Putamen (tissue), 1 donor: ENCODE measurements at regions not wholly inside any gene's neighbourhood (a gene's known extent, or its start where the extent isn't known, plus 50 kb on each side); places are given as distances from the start of the nearest gene placed in this dataset.
"Not testable (repeated sequence)": the region's sequence is repeated elsewhere in the genome, so short reads cannot be mapped to it uniquely, and the experiment has no call there.

ENCODE experiments used
- DNase-seq: peaks from one replicate; pipeline ENCODE4 v3.0.0-alpha.2; 2016; ENCODE audit warnings: low spot score

DNA sequence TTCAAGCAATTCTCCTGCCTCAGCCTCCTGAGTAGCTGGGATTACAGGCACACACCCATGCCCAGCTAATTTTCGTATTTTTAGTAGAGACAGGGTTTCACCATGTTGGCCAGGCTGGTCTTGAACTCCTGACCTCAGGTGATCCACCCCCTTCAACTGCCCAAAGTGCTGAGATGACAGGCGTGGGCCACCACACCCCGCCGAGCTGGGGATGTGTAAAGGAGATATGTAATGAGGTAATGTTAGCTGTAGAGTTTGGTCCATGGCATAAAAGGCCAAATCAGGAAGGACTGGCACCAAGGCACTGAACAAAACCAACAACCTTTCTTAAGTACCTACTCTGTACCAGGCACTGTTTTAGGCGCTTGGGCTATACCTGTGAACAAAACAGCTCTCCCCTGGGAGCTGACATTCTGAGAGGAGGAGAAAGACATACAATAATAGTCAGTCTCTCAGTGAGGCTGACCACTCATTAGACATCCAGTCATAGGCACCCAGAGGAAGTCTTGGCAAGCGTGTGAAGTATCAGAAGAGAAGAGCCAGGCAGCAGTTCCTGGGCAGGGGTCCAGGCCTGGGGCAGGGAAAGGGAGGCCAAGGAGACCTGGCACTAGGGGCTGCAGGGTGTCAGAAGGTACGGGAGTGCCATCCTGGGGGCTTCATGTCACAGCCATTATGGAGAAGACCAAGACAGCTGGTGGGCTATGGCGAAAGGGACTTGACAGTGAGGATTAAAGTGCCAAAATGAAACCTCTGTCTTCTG lies 164.8 kb upstream of the DTNBP1 start:
- no peak for DNase-seq

DNA sequence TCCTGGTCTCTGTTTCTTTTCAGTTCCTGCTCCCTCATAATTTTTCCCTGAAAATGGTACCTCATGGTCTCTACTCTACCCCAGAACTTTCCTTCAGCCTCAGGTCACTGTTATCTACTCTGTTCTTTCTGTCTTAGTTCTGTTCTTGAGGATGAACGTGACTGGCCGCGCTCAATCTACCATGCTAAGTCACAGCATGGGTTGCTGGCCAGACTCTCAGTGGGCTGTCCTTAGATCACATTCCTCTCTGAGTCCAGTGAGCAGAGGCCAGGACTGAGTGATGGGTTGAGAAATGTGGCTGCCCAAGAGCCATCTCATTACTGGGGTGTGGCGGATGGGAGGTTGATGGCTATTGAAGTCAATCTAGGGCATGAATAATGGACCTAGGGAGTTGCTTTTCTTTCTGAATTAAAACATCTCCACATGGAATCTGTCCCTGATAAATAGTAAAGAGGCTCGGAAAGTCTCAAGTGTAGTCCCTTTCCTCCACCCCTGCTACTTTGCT lies 164.0 kb upstream of the DTNBP1 start:
- no peak for DNase-seq

DNA sequence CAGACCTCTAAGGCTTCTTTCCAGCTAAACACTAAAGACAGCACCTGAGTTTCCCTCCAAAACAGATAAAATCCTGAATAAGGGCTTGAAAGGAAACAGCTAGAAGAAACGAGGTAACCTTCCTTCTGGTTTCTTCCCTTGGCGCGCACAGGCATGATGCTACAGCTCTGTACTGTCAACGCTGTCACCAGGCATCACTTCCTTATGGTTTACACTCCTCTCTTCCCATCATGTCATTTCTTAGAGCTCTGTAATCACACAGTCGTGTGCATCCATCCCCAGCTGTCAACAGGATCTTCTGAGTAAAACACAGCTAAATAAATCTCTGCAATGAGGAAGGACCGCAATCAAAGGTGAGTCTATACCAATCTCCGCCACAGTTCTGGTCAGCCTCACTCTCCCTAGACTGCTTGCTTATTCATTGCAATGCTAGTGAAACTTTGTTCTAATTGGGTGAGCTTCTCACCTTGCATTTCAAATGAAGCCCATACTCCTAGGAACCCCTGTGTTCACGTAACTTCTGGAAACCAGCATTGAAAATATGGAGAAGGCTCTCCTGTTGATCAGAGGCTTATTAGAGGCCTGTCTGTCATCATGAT lies 162.6 kb upstream of the DTNBP1 start:
- DNase-seq, result no peak

- no peak for DNase-seq
Observed at GRCh38 chr6:15824811-15825210, 162.0 kb upstream of the DTNBP1 start.

DNA sequence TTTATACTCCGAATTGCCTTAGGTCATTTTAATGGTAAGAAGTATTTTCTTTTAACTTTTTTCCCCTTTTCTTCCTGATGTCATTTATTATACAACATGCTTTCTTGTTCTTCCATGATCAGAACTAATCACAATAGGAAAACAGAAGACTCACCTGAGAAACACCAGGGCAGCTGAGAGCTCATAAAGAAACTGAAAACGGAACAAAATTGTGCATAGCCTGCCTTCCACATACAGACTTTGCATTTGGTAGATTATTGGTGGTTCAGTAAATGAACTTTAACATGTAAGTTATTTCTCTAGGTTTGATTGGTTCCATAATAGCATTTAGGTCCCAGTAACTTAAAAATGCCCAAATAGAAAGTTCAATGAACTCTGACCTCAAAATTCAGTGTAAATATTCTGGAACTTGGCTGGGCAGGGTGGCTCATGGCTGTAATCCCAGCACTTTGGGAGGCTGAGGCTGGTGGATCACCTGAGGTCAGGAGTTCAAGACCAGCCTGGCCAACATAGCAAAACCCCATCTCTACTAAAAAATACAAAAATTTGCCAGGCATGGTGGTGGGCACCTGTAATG lies 161.1 kb upstream of the DTNBP1 start:
- DNase-seq, result no peak

DNA sequence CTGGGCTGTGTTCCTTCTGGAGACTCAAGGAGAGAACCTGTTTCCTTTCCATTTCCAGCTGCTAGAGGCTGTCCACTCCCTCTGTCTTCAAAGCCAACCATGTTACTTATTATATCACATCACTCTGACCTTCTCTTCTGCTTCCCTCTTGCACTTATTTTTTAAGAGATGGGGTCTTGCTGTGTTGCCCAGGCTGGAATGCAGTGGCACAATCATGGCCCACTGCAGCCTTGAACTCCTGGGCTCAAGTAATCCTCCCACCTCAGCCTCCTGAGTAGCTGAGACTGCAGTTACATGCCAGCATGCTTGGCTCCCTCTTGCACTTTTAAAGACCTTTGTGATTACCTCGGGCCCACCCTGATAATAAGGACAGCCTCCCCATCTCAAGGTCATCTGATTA lies 160.0 kb upstream of the DTNBP1 start:
- DNase-seq, result no peak

- DNase-seq, result no peak
Observed at GRCh38 chr6:15819841-15820240, 157.0 kb upstream of the DTNBP1 start.

DNA sequence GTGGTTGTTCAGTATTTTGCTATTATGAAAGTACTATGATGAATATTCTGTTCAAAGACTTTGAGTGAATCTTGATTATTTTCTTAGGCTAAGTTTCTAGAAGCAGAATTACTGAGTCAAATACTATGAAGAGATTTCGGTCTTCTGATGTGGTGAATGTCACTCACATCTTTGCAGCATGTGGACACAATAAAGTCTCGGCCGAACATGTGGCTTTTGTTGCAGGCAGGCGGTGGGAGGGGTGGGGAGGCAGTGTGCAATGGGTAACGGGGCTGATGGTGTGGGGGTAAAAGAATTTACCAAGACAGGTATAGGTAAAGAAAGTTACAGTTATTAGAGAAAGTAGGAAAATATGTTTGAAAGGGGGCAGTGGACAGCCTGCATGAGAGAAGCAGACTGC lies 156.4 kb upstream of the DTNBP1 start:
- no peak for DNase-seq

DNA sequence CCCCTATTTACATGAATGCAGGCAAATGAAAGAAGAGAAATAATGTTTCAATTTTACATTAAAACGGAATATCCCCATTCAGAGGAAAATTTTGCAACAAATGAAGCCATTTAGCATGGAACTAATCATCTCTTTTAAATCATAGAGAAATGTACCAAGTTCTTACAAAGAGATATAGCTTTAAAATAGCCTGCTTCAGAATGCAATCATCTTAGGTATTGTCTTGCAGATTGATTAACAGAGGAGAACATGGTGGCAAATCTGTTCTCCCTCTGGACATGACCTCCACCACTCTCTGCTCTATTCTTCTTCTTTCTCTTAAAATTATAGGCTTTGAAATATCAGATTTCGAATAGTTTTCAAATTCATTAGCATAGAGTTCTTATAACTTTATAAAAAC lies 155.7 kb upstream of the DTNBP1 start:
- DNase-seq, result no peak

DNA sequence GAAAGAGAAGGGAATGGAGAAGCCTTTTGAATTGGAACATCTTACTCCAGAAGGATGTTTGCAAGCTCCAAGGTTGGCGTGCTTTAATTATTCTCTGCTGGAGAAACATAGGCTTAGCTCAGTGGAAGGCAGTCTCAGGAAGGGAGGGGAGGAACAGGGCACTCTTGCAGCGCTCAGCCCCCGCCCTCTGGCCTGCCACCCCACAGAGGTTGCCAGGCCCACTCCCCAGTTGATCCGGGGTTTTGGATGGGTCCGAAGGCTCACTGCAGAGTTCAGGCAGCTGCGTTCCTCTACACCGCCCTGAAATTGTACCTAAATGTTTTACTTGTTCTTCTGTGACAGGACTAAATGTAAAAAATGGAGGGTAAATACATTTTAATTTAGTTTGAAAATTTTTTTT lies 155.2 kb upstream of the DTNBP1 start:
- DNase-seq, result no peak

GRCh38 chr6:15817100-15817499 lies 154.3 kb upstream of the DTNBP1 start:
- no peak for DNase-seq

DNA sequence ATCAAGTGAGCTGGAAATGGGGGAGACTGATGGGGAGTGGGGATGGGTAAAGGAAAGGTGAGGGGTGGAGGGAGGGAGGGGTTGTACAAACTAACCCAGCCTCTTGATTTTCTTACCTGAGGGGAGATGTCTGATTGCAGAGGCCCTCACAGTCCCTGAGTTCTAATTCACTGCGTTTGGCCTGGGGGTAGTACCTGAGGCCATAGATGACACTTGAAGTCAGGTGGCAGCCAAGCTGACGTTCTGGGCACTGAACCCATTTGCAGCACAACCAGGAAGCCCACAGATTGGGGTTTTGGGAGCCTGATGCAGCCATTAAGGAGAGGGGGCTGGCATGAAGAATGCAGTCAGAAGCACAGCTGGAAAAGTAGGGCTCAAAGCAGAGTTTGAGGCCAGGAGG lies 153.8 kb upstream of the DTNBP1 start:
- DNase-seq, result no peak

- DNase-seq, result not testable (repeated sequence)
Observed at GRCh38 chr6:15813698-15814097, 150.9 kb upstream of the DTNBP1 start.

DNA sequence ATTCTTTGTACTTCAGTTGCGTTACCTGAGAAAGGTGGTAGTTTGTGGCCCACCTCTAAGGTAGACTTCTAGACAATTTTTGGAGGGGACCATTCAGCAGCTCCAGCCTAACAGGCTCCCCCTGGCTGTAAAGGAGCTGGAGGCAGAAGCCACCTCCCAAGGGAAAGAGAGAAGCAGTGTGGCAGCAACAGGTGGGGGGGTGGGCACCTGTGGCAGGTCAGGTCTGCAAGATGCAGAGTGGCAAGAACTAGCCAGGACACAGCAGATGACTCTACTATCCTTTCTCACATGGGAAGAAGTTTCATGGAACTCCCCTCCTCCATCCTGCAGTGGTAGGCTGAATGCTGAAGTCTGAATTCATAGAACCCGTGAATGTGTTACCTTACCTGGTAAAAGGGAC lies 148.3 kb upstream of the DTNBP1 start:
- no peak for DNase-seq

DNA sequence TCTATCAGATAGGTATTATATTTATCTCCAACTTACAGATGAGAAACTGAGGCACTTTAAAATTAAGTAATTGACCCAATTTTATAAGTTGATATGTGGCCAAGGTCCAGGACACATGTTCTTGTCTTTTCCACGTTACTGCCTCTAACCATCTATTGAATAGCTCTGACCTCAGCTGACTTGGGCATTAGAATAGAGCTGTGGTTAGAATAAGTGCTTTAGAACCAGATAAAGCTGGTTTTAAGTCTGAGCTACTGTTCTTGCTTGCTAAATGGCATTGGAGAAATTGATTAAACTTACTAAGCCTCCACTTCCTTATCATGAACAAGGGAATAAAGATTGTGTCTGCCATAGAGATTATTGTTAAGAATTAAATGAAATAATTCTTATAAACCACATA lies 147.8 kb upstream of the DTNBP1 start:
- DNase-seq, result no peak

GRCh38 chr6:15809367-15809766 lies 146.5 kb upstream of the DTNBP1 start:
- DNase-seq, result no peak

GRCh38 chr6:15804164-15805154 lies 141.6 kb upstream of the DTNBP1 start:
- DNase-seq, result peak; percentile 74

GRCh38 chr6:15802466-15802865 lies 139.6 kb upstream of the DTNBP1 start:
- no peak for DNase-seq

- no peak for DNase-seq
Observed at GRCh38 chr6:15801912-15802311, 139.1 kb upstream of the DTNBP1 start.

DNA sequence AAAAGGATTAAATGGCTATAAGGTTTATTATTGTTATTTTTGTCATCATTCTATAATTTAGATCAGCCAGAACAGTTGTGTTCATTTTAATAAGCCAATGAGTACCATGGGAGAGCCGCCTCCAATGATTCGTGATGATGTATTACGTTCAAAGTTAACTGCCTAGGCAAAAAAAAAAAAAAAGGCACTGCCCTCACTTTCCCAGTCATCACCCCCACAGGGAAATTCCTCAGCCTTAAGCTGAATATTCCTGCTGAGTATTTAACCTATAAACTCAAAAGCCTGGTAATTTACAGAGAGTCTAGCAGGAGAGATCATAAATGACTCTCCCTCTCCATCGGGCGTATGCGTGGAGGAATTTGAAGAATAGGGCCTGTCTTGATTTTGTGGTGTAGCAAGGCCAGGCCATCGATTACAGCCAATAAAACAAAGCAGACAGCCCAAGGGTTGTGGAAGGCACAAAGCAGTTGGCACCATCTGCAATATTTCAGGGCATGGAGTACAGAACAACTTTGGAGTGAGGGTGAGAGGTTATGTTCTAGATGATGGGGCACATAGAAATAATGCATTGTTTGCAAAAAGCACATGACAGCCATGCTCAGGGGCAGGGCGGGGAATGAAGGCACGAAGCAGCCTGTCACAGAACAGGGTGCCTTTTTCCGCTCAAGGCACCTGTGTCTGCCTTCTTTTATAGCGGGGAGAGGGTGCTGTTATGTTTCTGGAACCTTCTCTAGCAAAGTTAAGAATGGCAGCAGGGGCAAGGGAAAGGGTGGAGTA lies 138.2 kb upstream of the DTNBP1 start:
- no peak for DNase-seq

DNA sequence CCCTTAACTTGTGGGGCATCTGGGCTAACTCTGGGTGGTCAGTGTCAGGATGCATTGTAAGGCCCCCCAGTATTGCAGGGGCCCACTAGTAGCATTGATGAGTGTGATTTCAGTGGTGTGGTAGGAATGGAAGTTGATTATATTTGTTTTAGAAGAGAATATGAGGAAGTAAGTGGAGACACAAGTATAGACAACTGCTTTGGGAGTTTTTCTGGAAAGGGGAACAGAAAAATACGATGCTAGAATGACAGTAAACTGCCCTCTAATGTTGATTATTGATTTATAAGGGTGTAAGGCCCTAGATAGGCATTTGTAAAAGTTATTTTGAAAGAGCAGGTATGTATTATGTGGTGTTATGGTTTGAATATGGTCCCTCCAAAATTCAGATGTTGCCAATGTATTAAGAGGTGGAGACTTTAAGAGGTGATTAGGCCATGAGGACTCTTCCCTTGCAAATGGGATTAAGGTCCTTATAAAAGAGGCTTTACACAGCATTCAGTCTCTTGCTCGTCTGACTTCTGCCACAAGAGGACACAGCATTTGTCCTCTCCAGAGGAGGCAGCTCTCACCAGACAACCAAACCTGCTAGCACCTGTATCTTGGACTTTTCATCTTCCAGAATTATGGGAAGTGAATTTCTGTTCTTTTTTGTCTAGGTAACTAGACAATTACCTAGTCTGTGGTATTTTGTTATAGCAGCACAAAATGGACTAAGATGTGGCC lies 135.9 kb upstream of the DTNBP1 start:
- DNase-seq, result no peak
